HG02981 (cell line): ENCODE measurements at regions not wholly inside any gene's neighbourhood (a gene's known extent, or its start where the extent isn't known, plus 50 kb on each side); places are given as distances from the start of the nearest gene placed in this dataset.

ENCODE experiments used
- ATAC-seq: cut with Tn5 transposase; IDR thresholded peaks from one replicate; pipeline ENCODE4 v1.9.1; 2021; ENCODE audit warnings: mild to moderate bottlenecking, moderate library complexity; ENCODE audit not compliant: unreplicated experiment

- ATAC-seq = no peak
These were observed 161.1 kb upstream of the RRP15 start for GRCh38 chr1:218123968-218124367.

DNA sequence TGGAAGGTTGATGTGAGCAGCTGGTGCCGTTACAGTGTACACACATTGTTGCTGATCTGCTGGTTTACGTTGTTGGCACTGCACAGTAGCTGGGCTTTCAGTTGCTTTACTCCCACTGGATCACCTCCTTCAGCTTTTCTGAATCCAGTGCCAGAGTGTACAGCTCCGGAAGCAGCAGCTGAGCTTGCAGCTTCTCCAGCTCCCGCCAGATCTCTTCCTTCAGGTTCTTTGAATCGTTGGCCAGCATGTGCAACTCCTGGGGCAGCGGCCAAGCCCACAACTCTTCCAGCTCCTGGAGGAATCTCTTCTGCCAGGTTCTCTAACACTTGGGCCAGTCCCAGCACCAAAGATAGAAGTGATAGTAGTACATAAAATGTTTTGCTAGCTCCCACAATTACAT lies 149.7 kb upstream of the RRP15 start:
- no peak for ATAC-seq

- no peak for ATAC-seq
These were observed 145.3 kb upstream of the RRP15 start for GRCh38 chr1:218139761-218140160.

DNA sequence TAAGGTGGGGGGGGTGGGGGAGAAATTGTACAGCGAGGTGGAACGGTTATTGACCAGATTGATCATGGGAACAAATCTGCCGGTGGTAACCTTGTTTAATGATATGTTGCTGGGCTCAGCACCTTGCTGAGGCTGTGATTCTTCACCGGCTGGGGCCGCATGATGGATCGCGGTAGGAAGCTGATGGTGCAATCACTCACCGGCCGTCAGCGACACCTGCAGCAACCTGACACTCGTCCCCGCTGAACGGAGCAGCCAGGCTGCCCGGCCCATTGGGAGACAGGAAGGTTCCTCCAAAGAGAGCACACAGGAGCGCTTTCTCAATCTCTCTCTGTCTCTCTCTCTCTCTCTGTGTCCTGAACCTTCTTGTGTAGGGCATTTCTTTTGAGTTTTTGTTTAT lies 128.5 kb upstream of the RRP15 start:
- ATAC-seq = no peak

- no peak for ATAC-seq
These were observed 121.7 kb upstream of the RRP15 start for GRCh38 chr1:218163371-218163770.

GRCh38 chr1:218164111-218164929 lies 120.8 kb upstream of the RRP15 start:
- ATAC-seq = peak; percentile 50

DNA sequence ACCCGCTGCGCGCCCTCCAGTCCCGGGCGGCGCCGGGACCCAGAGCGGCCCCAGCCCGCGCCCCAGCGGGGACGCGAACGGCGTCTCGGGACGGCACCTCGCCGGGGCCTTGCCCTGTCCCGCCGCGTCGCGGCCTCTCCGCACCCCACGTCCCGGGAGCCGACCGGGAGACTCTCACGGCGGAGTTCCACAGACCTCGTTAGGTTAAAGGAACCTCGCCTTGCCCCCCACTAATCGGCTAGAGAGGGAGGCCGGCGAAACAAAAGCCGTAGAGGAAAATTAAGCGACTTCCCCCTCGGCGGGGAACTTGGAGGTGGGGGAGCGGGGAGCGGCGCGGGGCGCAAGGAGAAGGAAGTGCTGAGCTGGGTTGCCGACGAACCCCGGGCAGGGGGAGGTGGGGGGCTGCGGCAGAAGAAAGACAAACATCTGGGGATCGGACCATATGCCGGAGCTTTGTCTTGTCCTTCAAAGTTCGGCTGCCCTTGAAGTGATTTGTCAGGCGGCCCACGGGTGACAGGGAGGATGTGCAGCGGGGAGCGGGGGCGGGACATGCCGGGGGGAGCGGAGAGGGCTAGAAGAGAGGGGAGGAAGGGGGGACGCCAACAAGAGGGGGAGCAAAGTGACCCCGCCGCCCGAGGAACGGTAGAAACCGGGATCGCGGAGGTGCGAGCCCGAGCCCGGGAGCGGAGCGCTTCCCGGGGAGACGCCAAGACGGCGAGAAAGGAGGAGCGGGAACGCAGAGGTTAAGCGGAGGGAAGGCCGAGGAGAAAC lies 120.0 kb upstream of the RRP15 start:
- peak; percentile 33 for ATAC-seq

DNA sequence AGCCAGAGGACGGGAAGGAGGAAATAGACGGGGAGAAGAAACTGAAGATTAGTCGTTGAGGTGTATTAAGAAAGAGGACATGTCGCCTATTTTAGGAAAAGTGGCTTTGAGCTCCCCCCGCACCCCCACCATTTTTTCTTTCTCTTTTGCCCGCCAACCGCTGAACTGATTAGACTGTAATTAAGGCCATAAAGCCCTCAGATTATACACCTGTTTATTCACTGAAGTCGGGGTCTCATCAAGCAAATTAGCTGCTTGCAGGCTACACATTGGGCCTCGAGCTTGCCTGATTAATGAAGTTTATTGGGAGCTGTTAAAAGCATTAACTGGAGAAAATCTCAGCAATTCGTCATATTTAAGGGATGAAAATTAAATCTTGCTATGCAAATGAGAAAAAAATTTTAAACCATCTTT lies 119.4 kb upstream of the RRP15 start:
- no peak for ATAC-seq

DNA sequence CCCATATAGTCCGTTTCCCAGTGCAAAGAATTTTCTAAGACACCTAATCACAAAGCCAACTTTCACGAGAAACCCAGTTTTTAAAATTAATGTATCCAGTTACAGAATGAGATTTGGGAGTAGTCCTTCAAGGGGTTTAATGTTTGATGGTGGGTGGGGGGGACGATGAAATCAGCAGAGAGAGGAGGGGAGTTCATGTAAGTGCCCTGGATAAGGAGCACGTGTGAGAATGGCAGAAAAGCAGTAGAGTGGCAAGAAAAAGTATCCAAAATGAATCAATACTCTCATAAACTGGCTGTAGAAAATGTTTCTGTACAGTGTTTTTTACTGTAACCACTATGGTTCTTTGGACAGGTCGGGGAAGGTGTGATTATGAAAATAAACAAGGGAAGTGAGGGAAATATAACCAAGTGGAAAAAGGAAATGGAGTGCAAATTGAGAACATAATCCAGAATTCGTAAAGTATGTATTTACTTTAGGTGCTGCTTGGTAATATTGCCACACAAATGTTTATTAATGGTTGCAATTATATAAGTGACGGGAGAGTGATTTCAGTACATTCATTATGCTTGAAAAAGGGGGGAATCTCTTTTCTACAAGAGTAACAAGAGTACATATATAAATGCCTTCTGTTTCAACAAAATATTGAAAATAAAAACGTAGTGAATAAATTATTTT lies 118.7 kb upstream of the RRP15 start:
- no peak for ATAC-seq

- no peak for ATAC-seq
These were observed 113.7 kb upstream of the RRP15 start for GRCh38 chr1:218171302-218171893.

DNA sequence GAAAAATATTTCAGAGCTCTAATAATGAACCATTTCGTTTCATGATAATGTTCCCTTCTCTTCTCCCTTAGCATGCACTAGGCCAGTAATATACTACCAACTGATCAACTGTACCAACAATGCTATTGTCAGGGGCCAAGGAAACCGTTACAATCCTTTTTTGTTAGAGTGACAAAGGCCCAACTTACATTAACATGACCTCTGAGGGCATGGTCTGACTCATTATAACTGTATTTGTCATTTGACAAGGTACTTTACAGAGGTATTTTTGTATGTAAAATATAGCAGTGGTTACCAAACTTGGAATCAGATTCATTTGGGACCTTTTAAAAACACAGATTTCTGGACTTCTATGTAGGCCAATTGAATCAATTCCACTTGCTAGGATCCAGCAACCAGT lies 102.6 kb upstream of the RRP15 start:
- no peak for ATAC-seq

- ATAC-seq = no peak
These were observed 84.1 kb upstream of the RRP15 start for GRCh38 chr1:218200979-218201378.

DNA sequence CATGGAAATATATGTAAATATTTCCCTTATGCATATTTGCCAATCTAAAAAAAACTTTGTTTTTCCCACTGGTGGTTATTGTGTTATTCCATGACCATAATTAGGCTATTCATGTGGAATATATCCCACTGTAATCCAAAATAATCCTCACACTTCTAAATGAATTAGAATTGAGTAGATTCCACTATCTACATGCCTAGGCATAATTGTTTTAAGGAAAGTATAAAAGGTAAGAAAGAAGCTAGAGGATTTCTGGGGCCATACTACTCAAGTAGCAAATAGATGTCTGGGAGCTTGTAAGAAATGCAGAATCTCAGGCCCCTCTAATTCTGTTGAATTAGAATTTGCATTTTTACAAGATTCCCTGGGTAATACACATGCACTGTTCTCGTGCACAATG lies 83.5 kb upstream of the RRP15 start:
- no peak for ATAC-seq

DNA sequence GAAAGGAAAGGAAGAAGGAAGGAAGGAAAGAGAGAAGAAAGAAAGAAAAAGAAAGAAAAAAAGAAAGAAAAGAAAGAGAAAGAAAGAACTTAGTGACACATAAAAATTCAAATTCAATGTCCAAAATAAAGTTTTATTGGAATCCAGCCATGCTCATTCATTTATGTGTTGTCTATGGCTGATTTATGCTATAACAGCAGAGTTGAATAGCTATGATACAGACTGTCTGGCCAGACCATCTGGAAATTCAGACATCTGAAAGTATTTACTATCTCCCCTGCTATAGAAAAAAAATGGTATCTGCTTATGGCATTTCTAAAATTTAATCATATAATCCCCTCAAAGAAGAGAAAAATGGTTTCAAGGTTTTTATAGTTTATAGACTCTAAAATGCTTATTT lies 79.4 kb upstream of the RRP15 start:
- ATAC-seq = no peak

DNA sequence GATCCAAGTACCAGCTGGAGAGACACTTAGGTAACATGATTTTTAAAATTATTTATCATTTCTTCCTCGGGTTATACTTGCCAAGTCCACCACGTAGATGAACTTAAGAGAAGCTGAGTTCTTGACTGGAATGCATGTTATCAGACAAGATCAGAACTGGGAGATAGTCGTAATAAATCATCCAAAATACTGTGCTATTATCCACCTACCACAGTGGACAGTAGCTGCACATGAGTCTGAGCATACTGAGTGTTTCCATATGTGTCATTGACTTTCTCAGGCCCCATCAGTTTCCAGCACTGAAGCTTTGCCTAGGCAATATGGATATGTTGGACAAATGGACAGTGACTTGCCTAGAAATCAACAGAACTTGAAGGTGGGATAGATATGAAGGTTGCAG lies 77.9 kb upstream of the RRP15 start:
- no peak for ATAC-seq

DNA sequence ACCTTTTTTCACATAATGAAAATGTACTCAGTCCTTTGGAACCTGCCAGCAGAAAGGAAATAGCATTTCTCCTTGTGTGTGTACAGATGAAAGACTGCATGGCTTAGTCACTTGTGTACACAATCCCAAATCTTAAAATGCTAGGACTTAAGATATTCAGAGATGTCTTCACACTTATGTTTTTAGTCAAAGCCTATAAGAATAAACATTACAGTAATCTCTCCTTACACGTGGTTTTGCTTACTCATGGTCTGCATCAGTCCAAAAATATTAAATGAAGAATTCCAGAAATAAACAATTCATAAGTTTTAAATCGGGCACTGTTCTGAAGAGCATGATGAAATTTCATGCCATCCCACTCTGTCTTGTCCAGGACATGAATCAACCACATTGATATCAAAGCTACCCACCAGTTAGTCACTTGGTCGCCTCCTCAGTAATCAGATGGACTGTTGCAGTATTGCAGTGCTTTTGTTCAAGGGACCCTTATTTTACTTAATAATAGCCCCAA lies 75.7 kb upstream of the RRP15 start:
- ATAC-seq = no peak

- no peak for ATAC-seq
These were observed 73.9 kb upstream of the RRP15 start for GRCh38 chr1:218211241-218211640.

DNA sequence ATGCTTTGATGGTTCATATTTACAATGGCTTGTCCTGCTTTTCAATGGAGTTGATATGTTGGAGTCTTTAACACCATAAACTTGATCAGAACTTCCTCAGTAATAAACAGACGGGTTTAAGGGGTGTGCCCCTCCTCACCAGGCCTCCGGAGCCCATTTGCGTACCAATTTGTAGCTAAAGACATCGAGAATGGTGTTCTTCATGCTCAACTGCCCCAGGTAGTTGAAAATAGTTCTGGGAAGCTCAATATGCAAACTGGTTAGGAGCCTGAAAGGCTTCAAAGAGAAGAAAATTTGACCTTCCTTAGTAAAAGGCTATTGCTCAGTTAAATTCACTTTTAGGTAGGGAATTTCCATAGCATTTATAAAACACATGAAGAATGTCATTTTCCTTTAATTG lies 68.1 kb upstream of the RRP15 start:
- no peak for ATAC-seq

- ATAC-seq = no peak
These were observed 65.6 kb upstream of the RRP15 start for GRCh38 chr1:218219460-218219859.

DNA sequence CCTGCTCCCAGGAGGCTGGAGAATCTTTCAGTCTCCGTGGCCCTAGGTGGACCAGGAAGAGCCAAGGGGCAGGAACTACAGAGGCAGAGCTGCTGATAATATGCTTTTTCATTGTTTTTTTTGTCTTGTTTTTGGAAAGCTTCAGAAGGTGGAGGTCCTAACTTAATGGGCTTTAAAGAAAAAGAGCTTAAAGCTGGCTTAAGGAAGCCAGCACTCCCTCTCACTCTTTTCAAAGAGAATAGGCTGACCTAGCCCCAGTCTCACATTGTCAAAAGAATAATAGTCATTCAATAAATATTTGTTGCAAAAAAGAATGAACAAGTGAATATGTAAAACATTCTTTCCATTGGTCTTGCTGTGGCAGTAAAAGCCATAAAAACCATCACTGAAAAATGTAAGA lies 61.0 kb upstream of the RRP15 start:
- ATAC-seq = no peak

DNA sequence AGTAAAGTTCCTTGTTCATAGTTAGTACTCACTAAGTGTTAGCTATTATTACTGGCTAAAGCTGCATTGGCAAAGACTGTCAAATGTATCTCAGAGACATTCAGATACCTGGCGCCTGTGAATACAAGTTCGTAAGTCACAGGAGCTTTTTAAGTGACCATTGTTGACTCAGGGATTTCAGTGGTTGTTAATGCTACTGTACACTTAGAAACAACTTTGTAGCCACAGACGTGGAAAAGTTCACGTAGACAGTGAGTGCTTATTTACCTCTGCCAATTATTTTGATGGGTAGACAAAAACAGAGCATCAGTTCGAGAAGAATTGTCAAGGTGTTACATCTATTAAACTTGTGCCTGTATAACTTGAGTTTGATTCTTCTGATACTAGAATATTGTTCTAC lies 59.1 kb upstream of the RRP15 start:
- ATAC-seq = no peak
